ENCODE measurements at regions not wholly inside any gene's neighbourhood (a gene's known extent, or its start where the extent isn't known, plus 50 kb on each side); places are given as distances from the start of the nearest gene placed in this dataset.

DNA sequence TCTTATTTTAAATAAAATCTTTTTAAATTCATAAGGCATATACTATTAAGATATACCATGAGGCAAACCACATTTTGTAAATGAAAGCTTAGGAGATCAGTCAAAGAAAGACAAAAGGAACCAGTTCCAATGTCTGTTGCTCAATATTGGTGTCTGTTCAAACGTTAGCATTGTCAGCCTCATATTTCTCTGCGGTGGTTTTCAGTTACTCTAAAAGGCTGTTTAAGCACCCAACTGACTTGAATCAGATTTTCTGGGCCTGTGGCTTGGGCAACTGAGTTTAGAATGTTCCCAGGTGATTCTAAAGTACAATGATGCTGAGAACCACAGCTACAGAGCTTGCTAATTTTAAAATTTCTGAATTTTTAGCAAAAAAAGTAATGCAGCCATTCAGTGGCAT lies 166.3 kb upstream of the KIF2A start:
- no peak for TF ChIP-seq POLR2A (IDR thresholded peaks at IDR 0.05; ENCODE audit: low read depth, low read length)
- no peak for TF ChIP-seq POLR2AphosphoS5 (IDR thresholded peaks at IDR 0.05; ENCODE audit: low read depth, low read length)
- TF ChIP-seq TAF1 (IDR thresholded peaks at IDR 0.05; ENCODE audit: borderline replicate concordance, low read depth, low read length): no peak
